HG03064 (cell line): ENCODE measurements at regions not wholly inside any gene's neighbourhood (a gene's known extent, or its start where the extent isn't known, plus 50 kb on each side); places are given as distances from the start of the nearest gene placed in this dataset.
"Not testable (repeated sequence)": the region's sequence is repeated elsewhere in the genome, so short reads cannot be mapped to it uniquely, and the experiment has no call there.

Experiments
- ATAC-seq: cut with Tn5 transposase; IDR thresholded peaks from one replicate; pipeline ENCODE4 v1.9.1; 2021; ENCODE audit warnings: low read depth; ENCODE audit not compliant: unreplicated experiment

DNA sequence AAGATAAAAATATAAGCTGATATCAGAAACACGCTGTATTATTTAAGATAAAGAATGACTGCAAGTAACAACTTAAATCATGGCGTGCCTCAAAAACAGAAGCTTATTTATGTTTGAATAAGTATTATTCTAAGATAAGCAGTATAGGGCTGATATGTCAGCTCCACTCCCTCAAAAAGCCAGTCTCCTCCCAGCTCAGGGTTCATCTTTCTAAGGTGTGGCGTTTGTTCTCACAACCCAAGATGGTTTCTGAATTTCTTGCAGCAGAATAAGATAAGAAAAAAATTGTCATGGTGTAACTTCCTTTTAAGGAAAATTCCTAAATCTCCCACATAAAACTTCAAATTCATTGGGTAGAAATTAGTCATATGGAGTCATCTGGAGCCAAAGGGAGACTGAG, 166.1 kb upstream of the POU1F1 start:
- no peak for ATAC-seq

DNA sequence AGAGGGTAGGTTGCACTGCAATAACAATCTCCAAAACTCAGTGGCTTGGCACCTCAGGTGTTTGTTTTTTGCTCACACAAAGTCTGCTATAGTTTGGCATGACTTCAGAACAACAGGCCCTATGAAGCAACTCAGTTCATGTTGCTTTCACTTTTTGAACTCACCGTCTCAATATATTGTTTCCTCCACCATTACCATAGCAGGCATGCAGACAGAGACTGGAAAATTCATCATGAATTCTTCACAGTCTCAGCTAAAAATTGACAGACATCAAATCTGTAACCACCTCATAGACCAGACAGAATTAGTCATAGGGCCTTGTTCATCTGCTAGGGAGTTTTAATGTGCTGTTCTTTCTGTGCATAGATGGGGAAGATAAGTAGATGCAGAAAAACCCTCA, 161.4 kb upstream of the POU1F1 start:
- no peak for ATAC-seq

DNA sequence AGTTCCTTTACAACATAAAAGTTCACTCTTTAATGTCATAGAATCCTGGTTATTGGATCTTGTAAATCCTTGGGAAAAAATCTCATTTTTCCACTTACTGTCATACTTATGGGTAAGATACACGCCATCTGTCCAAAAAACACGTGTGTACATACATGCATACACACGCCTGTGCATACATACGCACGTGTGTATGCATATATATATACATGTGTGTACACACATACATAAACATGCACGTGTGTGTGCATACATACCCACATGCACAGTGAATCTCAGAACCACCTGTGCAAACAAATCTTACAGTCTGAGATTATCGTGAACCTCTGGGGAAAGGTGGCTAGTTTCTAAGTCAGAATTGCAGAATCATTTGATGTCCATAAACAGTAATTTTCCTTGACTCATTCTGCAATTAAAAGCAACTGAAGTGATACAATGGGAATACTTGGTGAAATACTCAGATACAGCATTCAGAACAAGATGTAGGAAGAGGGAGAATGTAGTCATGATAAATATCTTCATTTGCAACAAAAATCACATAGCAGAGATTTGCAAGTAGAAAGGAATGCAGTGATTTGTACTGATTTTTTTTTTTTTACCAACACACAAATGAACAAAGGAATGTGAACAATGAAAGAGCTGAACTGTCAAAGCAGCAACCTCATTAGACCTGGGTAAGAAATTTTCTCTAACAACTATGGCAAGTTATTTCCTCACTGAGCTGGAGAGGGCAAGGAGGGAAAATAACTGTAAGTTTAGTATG, 160.6 kb upstream of the POU1F1 start:
- ATAC-seq = no peak

DNA sequence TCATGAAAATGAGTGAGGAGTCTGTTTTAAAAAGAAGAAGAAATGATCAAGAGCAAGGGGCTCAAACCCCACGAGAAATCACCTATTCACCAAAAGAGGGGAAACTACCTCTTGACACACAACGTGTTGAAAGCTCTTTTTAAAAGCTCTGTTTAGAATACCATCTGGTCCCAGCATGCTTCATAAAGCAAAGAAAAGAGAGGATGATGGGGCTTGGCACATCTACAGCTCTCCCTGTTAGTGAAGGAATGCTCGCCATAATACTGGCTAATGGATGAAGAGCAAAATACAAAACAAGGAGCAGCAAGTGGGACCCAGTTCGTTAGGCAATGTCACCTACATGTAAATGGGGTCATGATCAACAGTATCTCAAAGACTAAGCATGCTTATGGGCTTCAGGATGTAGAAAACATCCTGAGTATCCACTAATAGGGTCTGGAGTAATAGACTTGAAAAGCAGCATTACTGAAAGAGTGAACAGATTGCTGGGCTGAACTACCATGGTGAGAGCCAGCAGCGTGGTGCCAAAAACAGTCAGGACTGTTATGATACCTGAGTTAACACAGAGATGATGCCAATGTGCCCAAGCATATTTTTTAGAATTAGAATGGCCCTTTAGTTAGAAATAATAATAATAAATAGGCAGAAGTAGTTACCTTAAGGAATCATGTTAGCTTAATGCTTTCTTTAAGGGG, 159.7 kb upstream of the POU1F1 start:
- ATAC-seq = no peak

DNA sequence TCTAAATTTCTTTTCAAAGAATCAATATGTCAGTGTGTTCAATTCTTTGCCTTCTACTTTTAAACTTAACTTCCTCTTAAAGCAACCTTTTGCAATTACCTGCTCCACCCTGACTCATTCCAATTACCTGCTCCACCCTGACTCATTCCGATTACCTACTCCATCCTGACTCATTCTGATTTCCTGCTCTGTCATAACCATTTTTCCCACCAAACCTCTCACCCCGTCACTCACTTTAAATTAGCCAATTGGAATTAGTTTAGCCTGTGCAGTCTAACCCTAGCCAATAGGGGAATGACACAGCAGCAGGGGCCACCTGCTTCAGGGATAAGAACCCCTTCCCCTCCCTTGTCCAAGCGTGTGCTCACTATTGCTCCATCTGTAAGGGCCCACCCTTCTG, 157.1 kb upstream of the POU1F1 start:
- not testable (repeated sequence) for ATAC-seq

DNA sequence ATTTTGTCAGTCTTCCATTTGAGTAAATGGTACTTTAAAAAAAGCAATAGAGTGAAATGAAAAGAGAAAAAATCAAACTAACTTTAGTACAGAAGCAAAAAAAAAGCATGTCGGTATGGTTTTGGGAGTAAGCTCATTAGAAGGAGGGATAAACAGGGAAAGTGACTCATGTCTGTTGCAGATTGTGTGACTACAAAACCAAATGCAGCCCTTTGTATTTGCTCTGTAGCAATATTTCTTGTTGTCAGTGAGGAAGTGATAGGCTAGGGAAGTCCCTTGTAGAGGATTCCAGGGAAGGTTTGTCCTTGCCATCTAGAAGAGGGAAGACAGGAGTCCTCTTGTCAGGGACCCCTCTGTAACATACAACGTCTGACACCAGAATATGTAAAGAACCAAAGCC, 150.5 kb upstream of the POU1F1 start:
- no peak for ATAC-seq

DNA sequence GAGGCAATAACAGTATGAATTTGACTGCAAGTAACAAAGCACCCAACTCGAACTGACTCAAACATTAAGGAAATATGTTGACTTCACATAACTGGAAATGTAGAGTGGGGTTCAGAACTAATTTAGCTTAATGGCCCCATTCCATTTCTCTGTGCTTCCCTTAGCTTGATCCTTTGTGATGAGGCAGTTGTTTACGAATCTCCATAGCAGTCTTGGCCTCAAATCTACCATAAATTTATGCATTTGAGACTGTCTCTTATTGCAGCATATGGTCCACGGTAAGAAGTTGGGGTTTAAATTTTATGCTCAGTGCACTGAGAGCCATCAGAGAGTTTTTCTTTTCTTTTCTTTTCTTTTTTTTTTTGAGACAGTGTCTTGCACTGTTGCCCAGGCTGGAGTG, 148.7 kb upstream of the POU1F1 start:
- no peak for ATAC-seq

DNA sequence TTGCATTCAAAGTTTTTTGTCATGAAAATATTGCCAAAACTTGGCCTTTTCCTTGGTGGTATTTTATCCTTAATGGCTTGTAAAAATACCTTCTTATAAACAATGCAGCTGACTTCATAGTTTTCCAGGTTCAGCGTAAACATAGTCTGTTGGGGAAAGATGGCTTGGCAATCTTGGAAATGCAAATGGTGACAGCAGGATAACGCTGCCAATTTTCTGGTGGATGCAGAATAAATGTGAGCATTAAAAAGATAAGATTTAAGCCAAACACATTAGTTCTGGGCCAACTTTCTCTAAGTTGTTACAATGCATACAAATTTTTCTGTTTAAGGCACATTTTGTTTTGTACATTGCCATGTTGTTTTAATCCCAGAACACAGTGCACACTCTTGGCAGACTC, 147.0 kb upstream of the POU1F1 start:
- ATAC-seq = no peak

DNA sequence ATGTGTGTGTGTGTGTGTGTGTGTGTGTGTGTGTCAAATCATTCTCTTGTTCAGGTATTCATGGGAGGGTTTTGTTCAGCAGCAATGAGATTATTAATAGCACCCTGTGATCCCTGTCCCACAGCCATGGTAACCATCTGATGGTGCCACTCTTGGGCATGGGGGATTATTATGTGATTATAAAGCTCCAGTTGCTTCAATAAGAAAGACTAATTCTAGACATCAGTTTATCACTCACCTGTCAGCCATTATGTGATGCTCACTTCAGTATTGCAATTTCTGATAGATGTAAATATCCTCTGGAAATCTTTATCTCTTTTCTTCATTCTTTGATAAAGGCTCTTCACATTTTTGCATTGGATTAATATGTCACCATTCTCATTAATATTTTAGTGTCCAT, 145.9 kb upstream of the POU1F1 start:
- ATAC-seq = no peak

DNA sequence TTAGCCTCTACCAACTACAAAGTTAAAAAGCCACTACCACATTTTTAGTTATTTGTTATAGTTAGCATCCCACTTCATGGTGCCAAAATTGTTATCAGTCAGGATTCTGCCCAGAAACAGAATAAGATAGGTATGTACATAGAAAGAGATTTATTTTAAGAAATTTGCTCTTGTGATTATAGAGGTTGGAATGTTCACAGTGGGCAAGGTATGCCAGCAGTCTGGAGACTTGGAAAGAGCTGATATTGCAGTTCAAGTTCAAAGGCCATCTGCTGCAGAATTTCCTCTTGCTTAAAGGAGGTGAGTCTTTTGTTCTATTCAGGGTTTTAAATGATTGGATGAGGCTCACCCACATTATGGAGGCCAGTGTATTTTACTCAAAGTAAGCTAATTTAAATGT, 143.8 kb upstream of the POU1F1 start:
- no peak for ATAC-seq

DNA sequence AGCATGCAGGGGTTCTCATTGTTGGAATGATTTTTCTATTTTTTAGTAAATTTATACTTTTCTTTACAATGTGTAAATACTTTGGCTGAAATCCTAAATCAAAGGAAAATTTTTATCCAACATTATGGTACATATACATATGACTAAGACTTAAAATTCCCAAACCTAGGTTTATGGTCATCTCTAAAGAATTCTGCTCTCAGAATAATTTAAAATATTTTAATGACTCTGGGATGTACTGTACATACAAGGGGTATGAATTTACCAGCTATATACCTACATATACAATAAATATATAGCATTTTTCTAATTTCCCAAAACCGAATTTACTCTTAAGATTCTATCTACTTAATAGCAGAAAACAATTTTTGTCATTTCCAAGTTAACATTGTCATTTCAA, 137.9 kb upstream of the POU1F1 start:
- ATAC-seq = no peak

DNA sequence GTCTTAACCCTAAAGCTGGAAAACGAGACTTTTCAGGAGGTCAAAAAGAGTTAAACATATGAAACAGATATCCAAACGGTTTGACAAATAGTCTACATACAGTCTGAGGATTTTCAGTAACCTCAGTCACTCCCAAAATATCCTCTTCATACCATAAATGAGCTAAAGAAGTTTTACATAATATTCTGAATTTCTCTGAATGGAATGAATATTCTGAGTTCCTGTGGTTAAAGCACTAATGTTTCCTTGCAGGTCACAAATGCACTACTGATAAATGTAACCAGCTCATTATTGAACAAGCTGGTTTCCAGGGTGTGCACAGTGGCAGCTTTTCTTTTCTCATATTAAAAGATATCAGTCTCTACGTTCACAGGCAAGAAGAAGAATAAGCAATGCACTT, 137.4 kb upstream of the POU1F1 start:
- no peak for ATAC-seq

DNA sequence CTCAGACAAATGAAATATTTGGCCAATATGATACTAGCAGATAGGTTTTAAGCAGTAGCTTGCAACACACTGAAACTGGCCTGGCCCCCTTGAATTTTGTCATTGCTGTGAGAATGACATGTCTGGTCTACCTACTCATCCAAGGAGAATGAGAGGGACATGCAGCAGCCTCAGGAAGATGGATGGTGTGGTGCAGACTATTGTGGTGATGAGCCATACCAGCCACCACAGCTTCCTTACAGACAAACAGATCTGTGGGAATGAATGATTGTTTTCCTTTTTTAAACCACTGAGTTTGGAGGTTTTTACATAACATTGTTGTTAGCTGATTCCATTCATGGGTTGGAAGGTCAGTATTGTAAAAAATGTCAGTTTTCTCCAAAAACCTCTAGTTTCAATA, 133.7 kb upstream of the POU1F1 start:
- ATAC-seq = no peak

DNA sequence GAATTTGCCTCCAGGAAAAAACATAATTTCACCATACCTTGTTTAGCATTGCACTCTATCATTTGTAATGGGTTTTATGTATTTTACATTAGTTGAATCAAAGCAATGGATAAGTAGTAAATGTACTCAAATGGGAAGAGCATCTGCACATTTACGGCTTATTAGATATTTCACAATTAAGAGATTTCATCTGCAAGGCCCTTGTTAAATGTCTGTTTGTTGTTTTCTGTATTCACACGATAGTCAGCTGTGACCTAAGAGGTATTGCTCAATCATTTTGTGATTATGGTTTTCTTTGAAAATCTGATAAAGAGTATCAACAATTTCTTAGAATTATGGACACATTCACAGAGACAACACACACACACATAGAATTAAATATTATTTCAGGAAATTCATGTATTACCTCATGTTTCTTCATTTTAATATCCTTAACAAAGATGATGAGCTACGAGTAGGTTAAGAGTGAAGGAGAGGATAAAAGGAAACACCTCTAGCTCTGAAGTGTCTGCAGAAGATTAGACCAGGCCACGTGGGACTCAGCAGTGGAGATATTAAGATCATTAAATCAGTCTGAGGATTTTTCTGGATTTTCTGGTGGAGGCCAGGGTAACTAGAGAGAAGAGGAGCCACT, 121.9 kb upstream of the POU1F1 start:
- no peak for ATAC-seq

DNA sequence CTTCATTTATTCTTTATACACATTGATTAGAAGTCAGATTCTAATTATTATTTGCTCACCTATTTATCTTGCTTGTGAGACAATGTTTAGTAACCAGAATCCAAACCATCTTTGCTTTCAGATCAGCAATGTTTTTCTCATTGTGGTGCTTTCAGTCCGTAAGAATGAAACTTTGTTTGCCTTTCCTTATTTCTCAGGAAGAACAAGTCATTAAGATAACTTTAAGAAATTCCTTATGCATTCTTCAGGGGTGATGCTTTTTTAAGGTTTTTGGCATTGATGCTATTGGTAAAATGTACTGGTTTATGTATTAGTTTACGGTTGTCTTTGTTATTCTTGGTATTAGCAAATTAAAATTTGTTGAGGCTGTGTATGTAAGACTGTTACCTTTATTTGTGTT, 120.8 kb upstream of the POU1F1 start:
- no peak for ATAC-seq

DNA sequence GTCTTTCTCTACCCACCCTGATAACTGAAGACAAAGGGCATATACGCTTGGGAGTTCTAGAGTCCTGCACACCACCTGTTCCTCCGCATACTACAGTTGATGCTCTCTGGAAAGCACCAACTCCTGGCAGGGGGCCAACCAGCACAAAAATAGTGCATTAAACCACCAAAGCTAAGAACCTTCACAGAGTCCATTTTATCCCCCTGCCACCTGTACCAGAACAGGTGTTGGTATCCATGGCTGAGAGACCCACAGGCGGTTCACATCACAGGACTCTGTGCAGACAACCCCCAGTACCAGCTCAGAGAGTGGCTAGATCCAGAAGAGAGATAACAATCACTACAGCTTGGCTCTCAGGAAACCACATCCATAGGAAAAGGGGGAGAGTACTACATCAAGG, 114.4 kb upstream of the POU1F1 start:
- ATAC-seq = no peak

DNA sequence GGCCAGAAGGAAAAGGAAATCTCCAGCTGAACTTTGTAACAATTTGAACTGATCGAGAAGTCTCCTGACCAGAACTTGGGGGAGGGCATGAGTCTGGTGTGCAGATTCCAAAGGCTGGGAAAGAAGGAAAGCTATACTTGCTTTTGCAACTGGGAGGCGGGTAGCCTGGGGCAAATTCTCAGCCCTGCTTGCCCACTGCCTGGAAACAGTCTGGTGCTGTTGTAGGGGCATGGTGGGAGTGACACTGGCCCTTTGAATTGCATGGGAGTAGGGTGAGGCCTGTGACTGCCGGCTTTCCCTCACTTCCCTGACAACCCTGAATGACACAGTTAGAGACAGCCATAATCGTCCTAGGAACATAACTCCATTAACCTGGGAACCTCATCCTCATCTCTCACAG, 114.0 kb upstream of the POU1F1 start:
- ATAC-seq = no peak

DNA sequence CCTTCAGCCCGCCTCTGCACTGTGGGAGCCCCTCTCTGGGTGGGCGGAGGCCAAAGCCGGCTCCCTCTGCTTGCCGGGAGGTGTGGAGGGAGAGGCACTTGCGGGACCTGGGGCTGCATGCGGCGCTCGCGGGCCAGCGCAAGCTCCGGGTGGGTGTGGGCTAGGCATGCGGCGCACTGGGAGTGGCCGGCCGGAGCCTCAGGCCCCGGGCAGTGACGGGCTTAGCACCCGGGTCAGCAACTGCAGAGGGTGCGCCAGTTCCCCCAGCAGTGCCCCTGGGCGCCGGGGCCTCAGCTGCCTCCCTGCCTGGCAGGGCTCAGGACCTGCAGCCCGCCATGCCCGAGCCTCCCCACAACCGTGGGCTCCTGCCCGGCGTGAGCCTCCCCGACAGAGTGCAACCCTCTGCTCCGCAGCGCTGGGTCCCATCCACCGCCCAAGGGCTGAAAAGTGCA, 98.9 kb upstream of the POU1F1 start:
- ATAC-seq = no peak

DNA sequence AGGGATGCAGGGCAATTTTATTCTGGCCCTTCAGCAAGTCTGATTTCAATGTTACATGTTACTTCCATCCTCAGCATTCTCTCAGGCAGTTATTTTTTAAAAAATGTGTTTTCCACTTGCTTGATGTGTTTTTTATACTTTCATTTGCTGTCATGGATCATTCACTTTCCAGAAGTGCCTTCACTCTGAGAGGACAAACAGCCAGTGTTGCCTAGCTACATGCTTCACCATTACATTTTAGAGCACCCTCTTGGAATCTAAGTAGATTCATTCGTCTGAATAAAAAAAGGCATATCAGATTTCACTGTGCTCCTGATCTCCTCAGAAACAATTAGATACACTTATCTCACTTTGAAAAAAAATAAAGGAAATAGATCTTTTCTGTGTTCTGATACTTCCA, 93.6 kb upstream of the POU1F1 start:
- no peak for ATAC-seq

DNA sequence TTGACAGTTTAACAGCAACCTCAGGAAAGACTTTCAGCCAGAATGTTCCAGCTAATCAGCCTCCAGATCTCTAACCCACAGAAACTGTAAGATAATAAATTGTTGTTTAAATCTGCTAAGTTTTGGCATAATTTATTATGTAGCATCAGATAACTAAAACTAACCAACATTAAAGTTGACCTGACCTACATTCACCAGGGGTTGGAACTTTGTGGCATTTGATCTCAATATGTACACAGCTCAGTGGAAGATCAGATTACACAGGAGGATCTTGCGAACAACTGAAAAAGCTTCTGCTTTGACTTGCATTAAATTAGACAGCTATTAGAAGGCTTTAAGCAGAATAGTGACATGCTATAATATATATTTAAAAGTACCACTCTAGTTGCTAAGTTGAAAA, 91.4 kb upstream of the POU1F1 start:
- no peak for ATAC-seq

DNA sequence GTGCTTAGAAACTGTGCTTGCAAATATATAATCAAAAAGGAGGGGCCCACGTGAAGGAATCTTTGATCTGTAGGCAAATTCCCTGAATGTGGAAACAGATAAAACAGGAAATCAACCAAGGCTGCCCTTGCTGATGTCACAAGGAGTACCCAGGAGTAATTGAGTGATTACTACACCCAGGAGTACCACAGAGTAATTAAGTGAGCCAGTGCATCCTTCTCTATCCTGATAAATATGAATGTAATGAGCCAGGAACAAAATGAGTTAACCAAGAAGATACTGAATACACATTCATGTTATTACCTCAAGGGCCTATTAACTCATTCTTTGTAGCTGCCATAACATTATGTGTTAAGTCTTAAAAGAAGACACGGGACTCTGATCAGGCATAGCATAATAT, 87.3 kb upstream of the POU1F1 start:
- ATAC-seq = no peak

DNA sequence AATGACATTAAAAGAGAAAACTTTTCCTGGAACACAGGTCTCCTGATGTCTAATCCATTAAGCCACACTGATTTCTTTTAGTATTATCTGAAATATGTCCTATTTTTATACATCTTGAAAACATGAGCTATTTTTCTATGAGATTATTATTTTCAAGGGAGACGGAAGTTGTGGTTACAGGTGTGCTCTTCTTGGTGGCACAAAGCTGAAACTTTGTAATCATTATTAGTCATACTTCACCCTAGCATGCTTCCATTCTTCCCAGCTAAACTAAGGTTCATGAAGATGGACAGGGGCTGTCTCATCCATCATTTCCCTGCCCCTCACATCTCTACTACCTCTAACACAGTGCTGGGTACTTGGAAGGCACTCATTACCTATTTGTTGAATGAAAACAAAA, 85.6 kb upstream of the POU1F1 start:
- ATAC-seq = no peak
